ENCODE measurements at regions not wholly inside any gene's neighbourhood (a gene's known extent, or its start where the extent isn't known, plus 50 kb on each side); places are given as distances from the start of the nearest gene placed in this dataset.

DNA sequence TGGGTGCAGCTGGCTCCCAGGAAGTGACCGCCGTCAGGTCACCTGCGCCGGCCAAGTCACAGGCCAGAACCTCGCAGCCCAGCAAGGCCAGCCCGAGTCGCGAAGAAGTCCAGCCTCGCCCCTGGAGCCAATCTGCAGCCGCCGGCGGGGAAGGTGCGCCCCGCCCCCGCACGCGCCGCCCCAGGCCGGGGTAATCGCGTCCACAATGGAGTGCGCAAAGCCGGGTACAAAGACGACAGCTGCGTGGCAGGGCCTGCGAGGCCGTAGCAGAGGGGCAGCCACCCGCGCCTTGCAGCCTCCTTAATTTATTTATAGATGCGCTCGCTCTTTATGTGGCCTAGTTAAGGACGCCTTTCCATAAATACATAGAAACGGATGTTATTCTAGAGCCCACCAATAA, 139.4 kb upstream of the CPEB2 start:
- TF ChIP-seq ZNF174 (tag by site-specific recombination; IDR thresholded peaks at IDR 0.05), result no peak
- TF ChIP-seq, protein P1, sequence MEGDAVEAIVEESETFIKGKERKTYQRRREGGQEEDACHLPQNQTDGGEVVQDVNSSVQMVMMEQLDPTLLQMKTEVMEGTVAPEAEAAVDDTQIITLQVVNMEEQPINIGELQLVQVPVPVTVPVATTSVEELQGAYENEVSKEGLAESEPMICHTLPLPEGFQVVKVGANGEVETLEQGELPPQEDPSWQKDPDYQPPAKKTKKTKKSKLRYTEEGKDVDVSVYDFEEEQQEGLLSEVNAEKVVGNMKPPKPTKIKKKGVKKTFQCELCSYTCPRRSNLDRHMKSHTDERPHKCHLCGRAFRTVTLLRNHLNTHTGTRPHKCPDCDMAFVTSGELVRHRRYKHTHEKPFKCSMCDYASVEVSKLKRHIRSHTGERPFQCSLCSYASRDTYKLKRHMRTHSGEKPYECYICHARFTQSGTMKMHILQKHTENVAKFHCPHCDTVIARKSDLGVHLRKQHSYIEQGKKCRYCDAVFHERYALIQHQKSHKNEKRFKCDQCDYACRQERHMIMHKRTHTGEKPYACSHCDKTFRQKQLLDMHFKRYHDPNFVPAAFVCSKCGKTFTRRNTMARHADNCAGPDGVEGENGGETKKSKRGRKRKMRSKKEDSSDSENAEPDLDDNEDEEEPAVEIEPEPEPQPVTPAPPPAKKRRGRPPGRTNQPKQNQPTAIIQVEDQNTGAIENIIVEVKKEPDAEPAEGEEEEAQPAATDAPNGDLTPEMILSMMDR (tag by site-specific recombination; IDR thresholded peaks at IDR 0.05), result no peak

Measured in HEK293 (cell line).